Hepatocyte (in vitro differentiated cells): ENCODE measurements at regions not wholly inside any gene's neighbourhood (a gene's known extent, or its start where the extent isn't known, plus 50 kb on each side); places are given as distances from the start of the nearest gene placed in this dataset.

Source experiments
- EZH2 ChIP-seq: fragments of 200-600 bp; sonication (generic); IDR thresholded peaks from 2 replicates; pipeline ENCODE4 v1.6.1; 2016; ENCODE audit warnings: antibody characterized with exemption, mild to moderate bottlenecking, borderline replicate concordance
- EZH2phosphoT487 ChIP-seq: fragments of 200-600 bp; sonication (generic); IDR thresholded peaks from one replicate; pipeline ENCODE4 v1.6.1; 2018; ENCODE audit warnings: antibody characterized with exemption, mild to moderate bottlenecking, low read depth, moderate library complexity; ENCODE audit not compliant: unreplicated experiment, severe bottlenecking
- TF ChIP-seq, protein P1 (sequence below): fragments of 200-600 bp; sonication (generic); IDR thresholded peaks from 2 replicates; pipeline ENCODE4 v1.5.1; 2016; ENCODE audit warnings: antibody characterized with exemption, mild to moderate bottlenecking; ENCODE audit not compliant: poor library complexity

GRCh38 chr13:110779022-110779421, 65.5 kb downstream of the ING1 start:
- TF ChIP-seq EZH2phosphoT487, result no peak
- no peak for TF ChIP-seq EZH2
- TF ChIP-seq, protein P1, sequence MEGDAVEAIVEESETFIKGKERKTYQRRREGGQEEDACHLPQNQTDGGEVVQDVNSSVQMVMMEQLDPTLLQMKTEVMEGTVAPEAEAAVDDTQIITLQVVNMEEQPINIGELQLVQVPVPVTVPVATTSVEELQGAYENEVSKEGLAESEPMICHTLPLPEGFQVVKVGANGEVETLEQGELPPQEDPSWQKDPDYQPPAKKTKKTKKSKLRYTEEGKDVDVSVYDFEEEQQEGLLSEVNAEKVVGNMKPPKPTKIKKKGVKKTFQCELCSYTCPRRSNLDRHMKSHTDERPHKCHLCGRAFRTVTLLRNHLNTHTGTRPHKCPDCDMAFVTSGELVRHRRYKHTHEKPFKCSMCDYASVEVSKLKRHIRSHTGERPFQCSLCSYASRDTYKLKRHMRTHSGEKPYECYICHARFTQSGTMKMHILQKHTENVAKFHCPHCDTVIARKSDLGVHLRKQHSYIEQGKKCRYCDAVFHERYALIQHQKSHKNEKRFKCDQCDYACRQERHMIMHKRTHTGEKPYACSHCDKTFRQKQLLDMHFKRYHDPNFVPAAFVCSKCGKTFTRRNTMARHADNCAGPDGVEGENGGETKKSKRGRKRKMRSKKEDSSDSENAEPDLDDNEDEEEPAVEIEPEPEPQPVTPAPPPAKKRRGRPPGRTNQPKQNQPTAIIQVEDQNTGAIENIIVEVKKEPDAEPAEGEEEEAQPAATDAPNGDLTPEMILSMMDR, result no peak
